ENCODE measurements at regions not wholly inside any gene's neighbourhood (a gene's known extent, or its start where the extent isn't known, plus 50 kb on each side); places are given as distances from the start of the nearest gene placed in this dataset.

GRCh38 chr17:13874134-13874533, 195.2 kb upstream of the COX10 start:
- TF ChIP-seq CTCF (IDR thresholded peaks at IDR 0.05 in 8 of 11, conservative IDR thresholded peaks at IDR 0.05 in 3 of 11) (no peak), POLR2A (IDR thresholded peaks at IDR 0.05) (no peak)
